ENCODE measurements at regions not wholly inside any gene's neighbourhood (a gene's known extent, or its start where the extent isn't known, plus 50 kb on each side); places are given as distances from the start of the nearest gene placed in this dataset.

DNA sequence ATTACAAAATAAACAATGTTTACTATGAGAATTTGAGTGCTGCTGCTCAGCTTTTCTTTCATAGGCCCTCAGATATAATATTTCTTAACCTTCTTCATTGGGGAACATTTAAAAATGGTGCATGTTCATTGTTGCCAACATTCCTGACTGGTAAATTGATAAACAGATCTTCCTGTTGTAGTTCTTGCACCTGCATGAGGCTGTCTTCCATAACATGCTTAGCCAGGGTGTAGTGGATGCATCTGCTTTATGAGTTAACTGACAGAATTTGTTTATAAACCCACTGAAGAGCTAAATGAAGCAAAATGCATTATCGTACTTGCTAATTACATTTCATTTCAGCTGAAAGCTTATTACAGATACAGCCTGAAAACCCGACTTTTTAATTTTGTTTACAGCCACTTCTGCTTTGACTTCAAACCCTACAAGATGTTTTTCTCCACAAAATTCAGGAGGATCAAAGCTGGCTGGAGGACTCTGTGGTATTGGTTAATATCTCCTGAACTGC is 177.2 kb downstream of the SEM1 start:
- no TSS peak for BruUV-seq (replicated peaks)
- no peak overlapping the region for H3K9ac ChIP-seq (ENCODE audit: low read length)
- CTCF ChIA-PET: no interaction called here
- DNase-seq (ENCODE audit: low read depth, low spot score): no peak
- no peak overlapping the region for H3K27ac ChIP-seq (ENCODE audit: low read depth, low read length)
- H3K36me3 ChIP-seq (ENCODE audit: control insufficient read depth in 1 of 2, insufficient read depth in 2 of 2, low read length in 2 of 2): no peaks in the 10 kb centered on the region
- H3K4me2 ChIP-seq (ENCODE audit: low read length): no peak overlapping the region
- H3K4me3 ChIP-seq (replicated peaks in 1 of 2; ENCODE audit: low read depth in 1 of 2, low read length in 2 of 2): no peak overlapping the region
- TF ChIP-seq ZFX (IDR thresholded peaks at IDR 0.05) (no peak), EZH2phosphoT487 (IDR thresholded peaks at IDR 0.05; ENCODE audit: borderline replicate concordance) (0 out of 2 replicates have a peak, but pooled peaks have one; percentile 93)
- no peak overlapping the region for H2AFZ ChIP-seq (ENCODE audit: low read depth, low read length, poor library complexity, severe bottlenecking)
- H3K4me1 ChIP-seq (ENCODE audit: control insufficient read depth in 1 of 2, insufficient read depth in 2 of 2, low read length in 2 of 2): no peaks in the 10 kb centered on the region
- no peak for ATAC-seq
- H3K27me3 ChIP-seq (ENCODE audit: insufficient read depth, low read length): peaks cover 66% of the 10 kb centered on the region
- H3K9me3 ChIP-seq (ENCODE audit: control insufficient read depth in 1 of 2, insufficient read depth in 1 of 2, low read depth in 1 of 2, low read length in 2 of 2): no peaks in the 10 kb centered on the region
- intact Hi-C loops (cut with micrococcal nuclease): no loop called here
- RAD21 ChIA-PET (ENCODE audit: low non-redundant PET in 1 of 2, low total read pairs in 2 of 2, uncharacterized antibody in 2 of 2, unreplicated experiment in 2 of 2): no interaction called here
- H4K20me1 ChIP-seq (ENCODE audit: insufficient read depth): no peaks in the 10 kb centered on the region
- no peaks in the 10 kb centered on the region for H3K79me2 ChIP-seq (ENCODE audit: insufficient read depth, low read length)
- POLR2A ChIA-PET: no interaction called here
- H3K9me2 ChIP-seq (ENCODE audit: insufficient read depth): no peaks in the 10 kb centered on the region; the same call in 1 of the 2 replicates

DNA sequence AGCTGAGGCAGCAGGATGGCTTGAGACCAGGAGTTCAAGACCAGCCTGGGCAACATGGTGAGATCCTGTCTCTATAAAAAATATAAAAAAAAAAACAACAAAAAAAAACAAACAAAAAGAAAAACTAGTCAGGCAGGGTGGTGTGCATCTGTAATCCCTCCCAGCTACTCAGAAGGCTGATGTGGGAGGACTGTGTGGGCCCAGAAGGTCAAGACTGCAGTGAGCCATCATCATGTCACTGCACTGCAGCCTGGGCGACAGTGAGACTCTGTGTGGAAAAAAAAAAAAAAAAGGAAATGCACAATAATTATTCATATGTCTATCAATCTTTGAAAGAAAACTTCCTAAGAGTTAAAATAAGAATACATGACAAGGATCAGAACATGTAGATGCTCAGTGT is 178.3 kb downstream of the SEM1 start:
- ATAC-seq (no peak), DNase-seq (ENCODE audit: low read depth, low spot score) (no peak)
- no peak overlapping the region for H3K27ac ChIP-seq (ENCODE audit: low read depth, low read length)
- RAD21 ChIA-PET (ENCODE audit: low non-redundant PET in 1 of 2, low total read pairs in 2 of 2, uncharacterized antibody in 2 of 2, unreplicated experiment in 2 of 2): no interaction called here
- H4K20me1 ChIP-seq (ENCODE audit: insufficient read depth): no peaks in the 10 kb centered on the region
- intact Hi-C loops (cut with micrococcal nuclease): no loop called here
- no peaks in the 10 kb centered on the region for H3K36me3 ChIP-seq (ENCODE audit: control insufficient read depth in 1 of 2, insufficient read depth in 2 of 2, low read length in 2 of 2)
- CTCF ChIA-PET: no interaction called here
- no peak overlapping the region for H3K4me2 ChIP-seq (ENCODE audit: low read length)
- H3K79me2 ChIP-seq (ENCODE audit: insufficient read depth, low read length): no peaks in the 10 kb centered on the region
- no peaks in the 10 kb centered on the region for H3K9me3 ChIP-seq (ENCODE audit: control insufficient read depth in 1 of 2, insufficient read depth in 1 of 2, low read depth in 1 of 2, low read length in 2 of 2)
- peaks cover 75% of the 10 kb centered on the region for H3K27me3 ChIP-seq (ENCODE audit: insufficient read depth, low read length)
- no peaks in the 10 kb centered on the region for H3K9me2 ChIP-seq (ENCODE audit: insufficient read depth)
- H2AFZ ChIP-seq (ENCODE audit: low read depth, low read length, poor library complexity, severe bottlenecking): no peak overlapping the region
- POLR2A ChIA-PET: no interaction called here
- H3K4me3 ChIP-seq (replicated peaks in 1 of 2; ENCODE audit: low read depth in 1 of 2, low read length in 2 of 2): no peak overlapping the region
- no peak for TF ChIP-seq CEBPB (IDR thresholded peaks at IDR 0.05; ENCODE audit: low read depth)
- no peak for TF ChIP-seq TCF7L2 (IDR thresholded peaks at IDR 0.05; ENCODE audit: borderline replicate concordance, extremely low read depth, insufficient read depth, insufficient read length)
- no peak for TF ChIP-seq RAD21 (IDR thresholded peaks at IDR 0.05; ENCODE audit: low read depth)
- no peak for TF ChIP-seq ELF1 (IDR thresholded peaks at IDR 0.05; ENCODE audit: borderline replicate concordance, low read depth)
- TF ChIP-seq EZH2phosphoT487 (IDR thresholded peaks at IDR 0.05; ENCODE audit: borderline replicate concordance): no peak
- no peak for TF ChIP-seq FOSL1 (IDR thresholded peaks at IDR 0.05; ENCODE audit: low read depth)
- TF ChIP-seq SP1 (IDR thresholded peaks at IDR 0.05; ENCODE audit: low read depth): no peak
- TF ChIP-seq, protein P1, sequence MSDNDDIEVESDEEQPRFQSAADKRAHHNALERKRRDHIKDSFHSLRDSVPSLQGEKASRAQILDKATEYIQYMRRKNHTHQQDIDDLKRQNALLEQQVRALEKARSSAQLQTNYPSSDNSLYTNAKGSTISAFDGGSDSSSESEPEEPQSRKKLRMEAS (IDR thresholded peaks at IDR 0.05): no peak
- TF ChIP-seq, protein P2, sequence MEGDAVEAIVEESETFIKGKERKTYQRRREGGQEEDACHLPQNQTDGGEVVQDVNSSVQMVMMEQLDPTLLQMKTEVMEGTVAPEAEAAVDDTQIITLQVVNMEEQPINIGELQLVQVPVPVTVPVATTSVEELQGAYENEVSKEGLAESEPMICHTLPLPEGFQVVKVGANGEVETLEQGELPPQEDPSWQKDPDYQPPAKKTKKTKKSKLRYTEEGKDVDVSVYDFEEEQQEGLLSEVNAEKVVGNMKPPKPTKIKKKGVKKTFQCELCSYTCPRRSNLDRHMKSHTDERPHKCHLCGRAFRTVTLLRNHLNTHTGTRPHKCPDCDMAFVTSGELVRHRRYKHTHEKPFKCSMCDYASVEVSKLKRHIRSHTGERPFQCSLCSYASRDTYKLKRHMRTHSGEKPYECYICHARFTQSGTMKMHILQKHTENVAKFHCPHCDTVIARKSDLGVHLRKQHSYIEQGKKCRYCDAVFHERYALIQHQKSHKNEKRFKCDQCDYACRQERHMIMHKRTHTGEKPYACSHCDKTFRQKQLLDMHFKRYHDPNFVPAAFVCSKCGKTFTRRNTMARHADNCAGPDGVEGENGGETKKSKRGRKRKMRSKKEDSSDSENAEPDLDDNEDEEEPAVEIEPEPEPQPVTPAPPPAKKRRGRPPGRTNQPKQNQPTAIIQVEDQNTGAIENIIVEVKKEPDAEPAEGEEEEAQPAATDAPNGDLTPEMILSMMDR (IDR thresholded peaks at IDR 0.05 in 2 of 3, conservative IDR thresholded peaks at IDR 0.05 in 1 of 3; ENCODE audit: borderline replicate concordance in 1 of 3, insufficient read depth in 1 of 3, low read depth in 2 of 3, low read length in 2 of 3): no peak
- no peak for TF ChIP-seq YY1 (IDR thresholded peaks at IDR 0.05; ENCODE audit: extremely low read depth, insufficient replicate concordance, low read depth, low read length)
- TF ChIP-seq, protein P3, sequence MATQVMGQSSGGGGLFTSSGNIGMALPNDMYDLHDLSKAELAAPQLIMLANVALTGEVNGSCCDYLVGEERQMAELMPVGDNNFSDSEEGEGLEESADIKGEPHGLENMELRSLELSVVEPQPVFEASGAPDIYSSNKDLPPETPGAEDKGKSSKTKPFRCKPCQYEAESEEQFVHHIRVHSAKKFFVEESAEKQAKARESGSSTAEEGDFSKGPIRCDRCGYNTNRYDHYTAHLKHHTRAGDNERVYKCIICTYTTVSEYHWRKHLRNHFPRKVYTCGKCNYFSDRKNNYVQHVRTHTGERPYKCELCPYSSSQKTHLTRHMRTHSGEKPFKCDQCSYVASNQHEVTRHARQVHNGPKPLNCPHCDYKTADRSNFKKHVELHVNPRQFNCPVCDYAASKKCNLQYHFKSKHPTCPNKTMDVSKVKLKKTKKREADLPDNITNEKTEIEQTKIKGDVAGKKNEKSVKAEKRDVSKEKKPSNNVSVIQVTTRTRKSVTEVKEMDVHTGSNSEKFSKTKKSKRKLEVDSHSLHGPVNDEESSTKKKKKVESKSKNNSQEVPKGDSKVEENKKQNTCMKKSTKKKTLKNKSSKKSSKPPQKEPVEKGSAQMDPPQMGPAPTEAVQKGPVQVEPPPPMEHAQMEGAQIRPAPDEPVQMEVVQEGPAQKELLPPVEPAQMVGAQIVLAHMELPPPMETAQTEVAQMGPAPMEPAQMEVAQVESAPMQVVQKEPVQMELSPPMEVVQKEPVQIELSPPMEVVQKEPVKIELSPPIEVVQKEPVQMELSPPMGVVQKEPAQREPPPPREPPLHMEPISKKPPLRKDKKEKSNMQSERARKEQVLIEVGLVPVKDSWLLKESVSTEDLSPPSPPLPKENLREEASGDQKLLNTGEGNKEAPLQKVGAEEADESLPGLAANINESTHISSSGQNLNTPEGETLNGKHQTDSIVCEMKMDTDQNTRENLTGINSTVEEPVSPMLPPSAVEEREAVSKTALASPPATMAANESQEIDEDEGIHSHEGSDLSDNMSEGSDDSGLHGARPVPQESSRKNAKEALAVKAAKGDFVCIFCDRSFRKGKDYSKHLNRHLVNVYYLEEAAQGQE (IDR thresholded peaks at IDR 0.05; ENCODE audit: low read depth): no peak
- TF ChIP-seq EGR1 (IDR thresholded peaks at IDR 0.05; ENCODE audit: low read depth): no peak
- TF ChIP-seq, protein P4, sequence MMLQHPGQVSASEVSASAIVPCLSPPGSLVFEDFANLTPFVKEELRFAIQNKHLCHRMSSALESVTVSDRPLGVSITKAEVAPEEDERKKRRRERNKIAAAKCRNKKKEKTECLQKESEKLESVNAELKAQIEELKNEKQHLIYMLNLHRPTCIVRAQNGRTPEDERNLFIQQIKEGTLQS (IDR thresholded peaks at IDR 0.05): no peak
- no peak for TF ChIP-seq ZNF274 (IDR thresholded peaks at IDR 0.05; ENCODE audit: low read depth, low read length)
- no TSS peak for BruUV-seq (replicated peaks)
- H3K9ac ChIP-seq (ENCODE audit: low read length): no peak overlapping the region
- no peaks in the 10 kb centered on the region for H3K4me1 ChIP-seq (ENCODE audit: control insufficient read depth in 1 of 2, insufficient read depth in 2 of 2, low read length in 2 of 2)

All from HCT116 (cell line).